GM12801 (cell line): ENCODE measurements at regions not wholly inside any gene's neighbourhood (a gene's known extent, or its start where the extent isn't known, plus 50 kb on each side); places are given as distances from the start of the nearest gene placed in this dataset.

ENCODE experiments used
- TF ChIP-seq, protein P1 (sequence below): IDR thresholded peaks from one replicate; pipeline ENCODE4 v1.5.1; 2011; ENCODE audit warnings: control low read depth; ENCODE audit not compliant: insufficient read length; ENCODE audit errors: extremely low read depth

DNA sequence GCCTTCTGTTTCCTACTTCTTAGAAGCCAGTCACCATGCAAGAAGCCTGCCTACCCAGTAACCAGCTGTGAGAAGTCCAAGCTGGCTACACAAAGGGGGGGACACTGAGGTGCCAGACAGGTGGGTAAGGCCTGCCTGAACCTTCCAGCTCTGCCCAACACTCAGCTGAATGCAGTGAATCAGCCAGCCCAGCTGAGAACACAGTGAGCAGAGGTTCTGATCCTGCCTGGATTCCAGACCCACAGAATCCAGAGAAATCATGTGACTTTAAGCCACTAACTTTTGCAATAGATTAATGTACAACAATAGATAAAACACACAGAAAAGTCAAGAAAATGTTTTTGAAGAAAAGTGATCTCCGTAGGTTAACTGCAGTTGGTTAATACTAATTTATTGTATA is 151.7 kb downstream of the EFNB2 start:
- TF ChIP-seq, protein P1, sequence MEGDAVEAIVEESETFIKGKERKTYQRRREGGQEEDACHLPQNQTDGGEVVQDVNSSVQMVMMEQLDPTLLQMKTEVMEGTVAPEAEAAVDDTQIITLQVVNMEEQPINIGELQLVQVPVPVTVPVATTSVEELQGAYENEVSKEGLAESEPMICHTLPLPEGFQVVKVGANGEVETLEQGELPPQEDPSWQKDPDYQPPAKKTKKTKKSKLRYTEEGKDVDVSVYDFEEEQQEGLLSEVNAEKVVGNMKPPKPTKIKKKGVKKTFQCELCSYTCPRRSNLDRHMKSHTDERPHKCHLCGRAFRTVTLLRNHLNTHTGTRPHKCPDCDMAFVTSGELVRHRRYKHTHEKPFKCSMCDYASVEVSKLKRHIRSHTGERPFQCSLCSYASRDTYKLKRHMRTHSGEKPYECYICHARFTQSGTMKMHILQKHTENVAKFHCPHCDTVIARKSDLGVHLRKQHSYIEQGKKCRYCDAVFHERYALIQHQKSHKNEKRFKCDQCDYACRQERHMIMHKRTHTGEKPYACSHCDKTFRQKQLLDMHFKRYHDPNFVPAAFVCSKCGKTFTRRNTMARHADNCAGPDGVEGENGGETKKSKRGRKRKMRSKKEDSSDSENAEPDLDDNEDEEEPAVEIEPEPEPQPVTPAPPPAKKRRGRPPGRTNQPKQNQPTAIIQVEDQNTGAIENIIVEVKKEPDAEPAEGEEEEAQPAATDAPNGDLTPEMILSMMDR, result no peak

DNA sequence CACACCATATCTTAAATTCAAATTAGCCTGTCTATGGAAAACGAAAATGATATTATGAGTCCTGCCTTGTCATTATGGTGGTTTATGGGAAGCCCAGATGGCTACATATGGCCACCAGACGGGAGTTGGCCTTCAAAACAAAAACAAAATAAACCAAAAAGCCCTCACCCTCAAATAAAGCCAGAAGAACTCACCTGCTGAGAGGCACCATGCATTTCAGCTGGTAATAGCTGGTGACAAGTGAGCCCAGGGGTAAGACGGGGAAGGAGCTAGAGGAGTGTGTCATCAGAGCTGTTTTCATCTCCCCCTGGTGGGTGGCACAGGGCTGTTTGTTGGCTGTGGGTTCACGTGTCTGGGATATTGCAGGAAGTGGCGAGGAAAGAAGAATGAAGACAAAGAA is 152.9 kb downstream of the EFNB2 start:
- TF ChIP-seq, protein P1, result no peak

- TF ChIP-seq, protein P1, result no peak
These were observed 154.4 kb downstream of the EFNB2 start for GRCh38 chr13:106381091-106381490.

DNA sequence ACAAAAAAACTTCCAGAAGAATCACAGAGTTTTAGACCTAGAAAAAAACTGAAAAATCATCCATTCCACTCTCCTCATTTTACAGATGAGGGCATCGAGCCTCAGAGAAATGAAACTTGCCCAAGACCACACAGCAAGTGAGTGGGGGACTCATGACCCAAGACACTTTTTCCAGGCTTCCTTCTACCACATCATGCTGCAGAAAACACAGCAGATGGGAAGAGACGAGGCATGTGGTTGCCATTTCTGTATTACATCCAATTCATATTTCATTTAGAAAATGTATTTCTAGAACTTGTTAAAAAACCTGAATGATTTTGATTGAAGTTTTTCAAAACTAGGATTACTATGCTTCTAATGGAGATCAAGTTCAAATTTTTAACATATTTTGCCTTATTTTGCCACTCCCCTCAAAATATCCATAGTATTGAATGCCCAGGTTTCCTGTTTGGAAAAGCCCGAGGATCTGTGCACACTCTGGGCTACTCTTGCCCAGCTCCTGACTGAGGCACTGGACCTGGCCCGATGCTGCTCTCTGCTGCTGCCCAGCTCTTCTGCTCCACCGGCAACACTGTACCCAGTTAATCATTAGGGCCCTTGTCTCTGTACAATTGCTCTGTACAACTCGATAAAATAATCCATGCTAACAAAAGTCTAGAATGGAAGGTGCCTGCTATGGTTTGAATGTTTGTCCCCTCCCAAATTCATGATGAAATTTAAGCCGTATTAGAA is 157.4 kb downstream of the EFNB2 start:
- TF ChIP-seq, protein P1, result no peak

GRCh38 chr13:106377341-106377740 is 158.1 kb downstream of the EFNB2 start:
- TF ChIP-seq, protein P1, result no peak

- TF ChIP-seq, protein P1, result no peak
These were observed 158.9 kb downstream of the EFNB2 start for GRCh38 chr13:106376401-106377112.

DNA sequence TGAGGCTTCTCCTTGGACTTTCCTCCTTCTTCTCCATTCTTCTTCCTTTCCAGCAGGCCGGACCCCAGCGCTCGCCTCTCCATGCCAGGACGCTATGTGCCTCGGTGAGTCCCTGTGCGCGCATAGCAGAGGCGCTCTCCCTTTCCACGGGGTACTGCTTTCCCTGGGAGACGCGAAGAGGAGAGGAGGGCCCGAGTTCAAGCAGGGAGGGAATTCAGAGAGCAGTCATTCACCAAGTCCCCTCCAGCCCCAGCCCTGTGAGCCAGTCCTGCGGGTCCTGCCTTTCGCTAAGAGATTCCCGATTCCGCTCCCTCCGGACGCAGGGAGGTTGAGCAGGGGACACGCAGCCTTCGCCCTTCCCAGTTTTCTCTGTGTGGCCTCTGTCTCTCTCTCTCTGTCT is 160.4 kb downstream of the EFNB2 start:
- TF ChIP-seq, protein P1, result no peak
